Putamen (tissue), 1 donor: ENCODE measurements at regions not wholly inside any gene's neighbourhood (a gene's known extent, or its start where the extent isn't known, plus 50 kb on each side); places are given as distances from the start of the nearest gene placed in this dataset.
A peak's percentile ranks its signal among the peaks of the same experiment; 100 is the strongest.

ENCODE experiments used
- DNase-seq: peaks from one replicate; pipeline ENCODE4 v3.0.0-alpha.2; 2016; ENCODE audit warnings: low spot score

DNA sequence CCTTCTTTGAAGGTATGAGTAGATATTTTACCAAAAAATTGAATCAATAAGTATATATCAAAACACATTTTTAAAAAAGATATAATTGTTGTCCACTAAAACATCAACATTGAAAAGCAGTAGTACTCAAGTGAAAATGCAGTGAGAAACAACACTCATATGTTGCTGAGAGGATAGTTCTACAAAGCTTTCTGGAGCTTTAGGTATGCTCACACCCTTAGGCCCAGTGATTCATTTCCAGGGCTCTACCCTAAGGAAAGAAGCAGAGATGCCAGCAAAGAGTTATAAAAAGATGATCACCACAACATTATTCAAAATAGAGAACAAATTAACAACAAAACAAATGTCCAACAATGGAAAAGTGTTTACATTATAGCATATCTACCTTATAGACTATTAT lies 197.3 kb upstream of the CCDC150 start:
- no peak for DNase-seq

DNA sequence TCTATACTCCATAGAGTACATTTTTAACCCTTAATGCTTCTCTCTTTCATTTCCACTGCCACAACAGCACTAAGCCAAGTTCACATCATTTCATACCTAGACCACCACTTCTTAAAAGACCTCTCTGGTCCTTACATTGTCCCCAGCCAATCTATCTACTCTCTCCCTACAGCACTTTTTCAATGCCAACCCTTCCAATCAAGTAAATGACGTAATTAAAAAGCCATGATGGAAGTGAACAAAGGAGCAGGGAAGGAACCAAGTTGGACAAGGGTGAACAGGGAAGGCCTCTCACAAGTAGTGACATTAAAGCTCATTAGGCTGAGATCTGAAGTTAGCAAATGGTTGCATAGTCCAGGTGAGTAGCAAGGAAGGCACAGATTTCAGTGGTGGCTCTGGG lies 195.1 kb upstream of the CCDC150 start:
- no peak for DNase-seq

DNA sequence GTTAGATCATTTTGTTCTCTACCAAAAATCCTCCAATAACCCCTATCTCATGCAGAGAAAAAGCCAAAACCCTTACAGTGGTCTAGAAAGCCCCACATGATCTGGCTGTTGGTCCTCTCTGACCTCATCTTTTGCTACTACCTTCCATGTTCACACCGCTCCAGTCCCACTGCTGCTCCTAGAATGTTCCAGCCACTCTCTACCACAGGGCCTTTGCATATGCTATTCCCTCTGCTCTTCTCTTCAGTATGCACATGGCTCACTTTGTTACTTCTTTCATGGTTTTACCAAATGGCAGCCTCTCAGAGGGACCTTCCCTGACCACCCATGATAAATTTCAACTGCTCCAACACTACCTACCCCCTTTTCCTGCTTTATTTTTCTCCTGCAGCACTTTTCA lies 193.5 kb upstream of the CCDC150 start:
- DNase-seq, result no peak

DNA sequence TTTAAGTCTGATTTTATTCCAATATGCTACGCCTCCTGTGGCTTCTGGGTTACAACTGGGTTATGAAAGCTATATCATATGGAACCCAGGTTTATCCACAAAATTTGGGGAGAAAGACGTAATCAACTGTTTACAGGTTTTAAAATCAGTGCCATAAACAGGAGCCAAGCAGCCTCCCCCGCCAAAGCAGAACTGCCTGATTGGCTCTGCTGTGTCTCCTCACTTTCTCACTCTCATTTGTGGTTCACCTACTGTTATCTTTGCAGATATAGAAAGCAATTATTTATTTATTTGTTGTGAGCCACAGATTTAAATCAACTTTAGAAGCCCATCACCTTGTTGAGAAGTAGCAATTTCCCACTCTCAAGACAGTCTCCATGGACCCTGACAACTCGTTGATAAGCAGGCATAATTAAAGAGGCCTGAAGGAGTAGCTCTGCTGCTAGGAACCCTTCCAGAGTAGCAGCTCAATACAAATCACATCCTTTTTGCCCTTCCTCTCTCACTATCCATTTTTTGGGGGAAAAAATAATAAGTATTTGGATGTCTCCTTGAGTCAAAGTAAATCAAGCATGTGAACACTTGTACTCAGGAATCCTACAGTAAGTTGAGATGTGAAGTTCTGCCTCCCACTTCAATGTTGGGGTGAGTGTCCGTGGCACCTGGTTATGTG lies 191.0 kb upstream of the CCDC150 start:
- no peak for DNase-seq

DNA sequence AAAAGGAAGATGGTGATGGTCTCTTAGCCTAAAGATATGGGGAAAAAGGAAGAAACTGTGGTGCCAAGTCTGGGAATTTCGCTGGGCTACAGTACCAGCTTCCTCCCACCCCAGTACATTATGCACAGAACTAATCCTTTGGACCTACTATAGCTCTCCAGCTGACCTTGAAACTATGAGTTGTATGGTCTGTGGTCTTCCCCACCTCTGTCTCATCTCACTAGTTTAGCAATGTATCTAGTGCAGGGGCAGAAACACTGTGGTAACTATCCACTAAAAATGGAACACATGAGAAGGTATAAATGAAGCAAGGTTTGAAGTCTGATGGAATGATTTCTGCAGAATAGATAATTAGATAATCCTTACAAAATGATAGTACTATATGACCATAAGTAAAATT lies 190.4 kb upstream of the CCDC150 start:
- DNase-seq, result no peak

DNA sequence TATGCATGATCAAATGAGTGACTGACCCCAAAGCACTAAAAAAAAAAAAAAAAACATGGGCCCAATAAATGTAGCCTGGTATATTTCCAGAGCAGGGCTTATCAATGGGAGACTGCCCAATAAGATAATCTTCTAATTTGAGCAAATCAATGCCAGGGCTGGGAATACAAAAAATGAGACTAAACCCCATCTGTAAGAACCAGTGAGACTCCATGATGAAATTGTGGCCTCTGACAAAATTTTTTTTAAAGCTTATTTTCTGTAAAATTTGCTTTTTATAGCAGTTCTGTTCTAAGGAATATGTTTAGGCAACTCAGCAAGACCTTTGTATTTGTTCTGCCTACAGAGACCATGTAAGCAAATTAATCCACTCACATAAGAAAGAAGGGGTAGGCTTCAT lies 186.8 kb upstream of the CCDC150 start:
- DNase-seq, result no peak

DNA sequence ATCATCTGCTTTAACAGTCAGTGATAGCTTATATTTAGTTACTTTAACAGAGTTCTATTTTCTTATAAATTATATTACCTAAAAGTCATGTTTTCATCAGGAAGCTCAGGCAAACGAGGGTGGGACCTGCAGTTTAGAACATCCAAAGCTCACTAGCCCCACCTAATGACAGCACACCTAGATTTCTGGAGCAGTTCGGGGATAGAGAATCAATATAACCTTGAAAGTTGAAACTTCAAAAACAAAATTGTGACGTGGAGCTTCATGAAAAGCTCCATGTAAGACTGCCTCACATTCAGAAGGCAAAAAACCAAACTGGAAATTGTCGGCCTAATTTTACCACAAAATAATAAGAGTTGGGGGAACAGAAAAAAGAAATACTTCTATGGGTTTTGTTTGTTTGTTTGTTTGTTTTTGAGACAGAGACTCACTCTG lies 185.9 kb upstream of the CCDC150 start:
- no peak for DNase-seq

DNA sequence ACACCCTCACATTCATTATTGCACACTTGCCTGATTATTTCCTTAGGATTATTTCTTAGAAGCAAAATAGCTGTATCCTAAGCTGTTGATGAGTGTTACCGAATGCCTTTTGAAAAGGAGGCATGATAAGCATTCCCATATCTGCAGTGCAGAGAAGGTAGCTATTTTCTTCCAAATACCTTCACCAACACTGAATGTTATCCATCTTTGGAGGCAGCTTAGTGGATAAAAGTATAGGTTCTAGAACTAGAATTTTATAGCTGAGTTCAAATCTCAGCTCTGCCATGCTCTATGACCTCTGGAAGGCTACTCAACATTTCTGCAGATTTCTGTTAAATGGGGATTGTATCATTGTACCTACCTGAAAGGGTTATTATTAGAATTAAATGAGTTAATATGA lies 185.0 kb upstream of the CCDC150 start:
- DNase-seq, result no peak

DNA sequence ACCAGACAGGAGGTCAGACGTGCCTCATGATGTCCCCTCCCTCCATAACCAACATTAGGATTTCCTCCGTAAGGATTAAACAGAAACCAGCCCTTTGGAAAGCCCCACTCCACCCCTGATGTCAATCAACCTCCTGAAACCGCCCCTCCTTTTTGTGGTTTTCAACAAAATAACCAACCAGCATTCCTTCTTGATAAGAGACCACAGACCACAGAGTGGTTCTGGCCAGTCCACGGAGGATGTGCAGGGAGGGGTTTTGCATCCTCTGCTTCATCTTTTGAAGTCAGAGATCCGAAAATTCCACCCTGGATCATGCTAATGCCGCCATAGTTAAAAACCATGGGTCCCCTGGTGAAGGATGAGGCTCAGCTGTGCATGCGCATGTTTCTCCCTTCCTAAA lies 180.0 kb upstream of the CCDC150 start:
- DNase-seq, result no peak

DNA sequence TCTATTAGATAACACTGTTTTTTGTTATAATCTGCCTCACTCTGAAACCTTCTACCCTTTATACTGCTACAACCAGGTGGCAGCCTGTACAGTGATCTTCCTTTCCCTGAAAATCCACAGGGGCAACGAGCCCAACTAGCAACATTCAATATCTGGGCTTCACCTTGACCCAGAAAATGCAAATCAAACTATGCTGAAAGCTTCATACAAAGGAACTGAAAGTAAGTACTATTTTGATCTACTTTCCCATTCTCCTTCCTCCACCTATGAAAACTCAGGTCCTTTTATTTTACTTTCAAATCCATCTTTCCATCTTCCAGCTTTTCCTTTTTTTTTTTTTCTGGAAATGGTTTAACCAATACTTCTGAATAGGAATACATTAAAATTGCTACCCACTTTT lies 175.8 kb upstream of the CCDC150 start:
- no peak for DNase-seq

DNA sequence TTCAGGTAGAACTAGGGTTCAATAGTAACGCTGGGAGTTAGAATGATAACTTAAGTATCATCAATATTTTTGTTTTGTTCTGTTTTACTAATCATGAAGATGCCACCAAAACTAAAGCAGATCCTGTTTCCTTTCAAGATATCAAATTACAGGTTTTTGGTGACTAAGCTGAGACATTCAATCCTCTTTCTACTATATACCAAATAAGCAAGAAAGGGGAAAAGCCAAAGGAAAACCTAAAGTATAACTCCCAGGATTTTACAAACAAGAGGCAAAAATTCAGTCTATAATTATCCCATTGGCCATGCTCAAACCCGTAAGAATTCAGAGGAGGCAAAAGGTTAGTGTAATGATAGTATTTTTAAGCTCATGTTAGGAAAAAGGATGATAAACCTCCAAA lies 175.2 kb upstream of the CCDC150 start:
- DNase-seq, result no peak

DNA sequence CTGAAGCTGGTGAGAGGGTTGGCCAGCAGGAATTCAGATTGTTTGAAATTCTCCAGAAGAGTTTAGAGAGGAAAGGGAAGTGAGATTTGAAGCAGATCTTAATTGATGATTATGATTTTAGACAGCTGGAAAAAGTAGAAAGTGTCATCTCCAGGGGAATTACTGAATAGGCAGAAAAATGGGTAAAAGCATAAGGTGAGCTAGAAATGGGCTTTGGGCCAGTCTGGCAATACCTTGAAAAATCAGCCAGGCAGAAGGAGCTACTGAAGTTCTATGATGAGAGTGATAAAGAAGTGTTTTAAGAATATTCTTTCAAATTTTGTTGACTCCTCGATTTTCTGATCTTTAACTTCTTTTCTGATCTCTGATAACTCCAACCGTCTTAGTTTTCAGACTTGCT lies 172.9 kb upstream of the CCDC150 start:
- DNase-seq, result no peak

DNA sequence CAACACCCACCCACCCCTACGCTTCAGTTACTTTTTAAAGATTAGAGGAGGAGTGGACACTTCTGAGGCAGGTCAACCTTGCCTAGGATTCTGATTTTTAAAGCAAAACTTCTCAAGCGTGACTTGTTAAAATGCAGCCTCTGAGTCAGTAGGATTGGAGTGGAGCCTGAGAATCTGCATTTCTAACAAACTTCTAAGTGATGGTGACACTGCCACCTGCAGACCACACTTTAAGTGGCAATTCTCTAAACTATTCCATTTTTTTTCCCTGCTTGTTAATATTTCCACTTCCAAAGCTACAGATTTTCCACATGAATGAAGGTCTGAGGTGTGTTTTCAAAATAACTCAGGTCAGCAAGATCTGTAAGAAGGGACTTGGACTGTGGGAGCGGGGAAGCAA lies 171.1 kb upstream of the CCDC150 start:
- DNase-seq, result no peak

DNA sequence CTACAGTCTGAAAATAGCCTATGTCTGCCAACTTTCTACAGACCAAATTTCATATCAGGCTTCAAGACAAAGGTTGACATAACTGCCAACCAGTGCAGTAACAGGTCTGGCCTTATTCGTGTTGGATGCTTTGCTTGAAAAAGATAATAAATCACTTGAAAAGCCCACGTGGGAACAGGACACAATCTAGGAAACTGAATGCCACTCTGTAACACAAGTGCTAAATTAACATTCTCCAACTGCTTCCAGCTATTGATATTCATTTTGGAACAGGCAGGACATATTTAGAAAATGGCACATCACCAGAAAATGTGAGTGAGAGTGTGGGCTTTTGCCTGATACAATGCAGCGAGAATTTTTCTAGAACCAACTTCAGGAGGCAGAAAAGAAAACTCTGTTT lies 165.9 kb upstream of the CCDC150 start:
- DNase-seq, result no peak

DNA sequence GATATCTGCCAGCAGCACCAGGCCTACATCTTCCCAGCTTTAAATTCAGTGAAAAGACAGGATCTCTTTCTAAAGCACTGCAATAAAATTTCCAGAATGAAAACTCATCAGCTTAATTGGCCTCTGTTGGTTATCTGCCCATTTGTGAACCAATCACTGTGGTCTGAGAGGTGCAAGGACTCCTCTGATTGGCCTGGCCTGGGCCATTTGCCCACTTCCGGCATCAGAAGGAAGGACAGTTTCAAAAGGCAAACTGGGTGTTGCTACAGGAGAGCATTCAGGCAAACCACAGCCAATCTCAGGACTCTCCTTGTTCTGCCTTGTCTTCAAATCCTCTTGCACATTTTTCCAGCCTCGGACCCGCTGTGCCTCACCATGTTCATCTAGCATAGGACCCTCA lies 163.9 kb upstream of the CCDC150 start:
- DNase-seq, result no peak

DNA sequence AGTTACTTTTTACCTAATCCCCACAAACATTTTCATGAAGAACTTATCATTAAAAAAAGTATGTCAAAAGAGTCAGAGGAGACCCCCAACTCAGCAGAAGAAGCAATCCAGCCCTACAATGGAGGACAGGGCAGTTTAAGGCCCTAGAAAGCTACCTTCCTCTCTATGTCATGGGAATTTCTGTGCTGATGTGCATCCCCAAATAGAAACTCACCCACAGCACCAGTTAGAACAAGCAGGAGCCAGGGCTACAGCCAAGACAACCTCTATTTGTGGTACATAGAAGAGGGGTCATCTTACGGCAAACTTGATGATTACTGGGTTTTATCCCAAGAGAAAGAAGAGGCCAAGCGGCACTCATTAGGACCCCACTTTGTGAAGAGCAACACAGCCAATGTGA lies 160.9 kb upstream of the CCDC150 start:
- no peak for DNase-seq

DNA sequence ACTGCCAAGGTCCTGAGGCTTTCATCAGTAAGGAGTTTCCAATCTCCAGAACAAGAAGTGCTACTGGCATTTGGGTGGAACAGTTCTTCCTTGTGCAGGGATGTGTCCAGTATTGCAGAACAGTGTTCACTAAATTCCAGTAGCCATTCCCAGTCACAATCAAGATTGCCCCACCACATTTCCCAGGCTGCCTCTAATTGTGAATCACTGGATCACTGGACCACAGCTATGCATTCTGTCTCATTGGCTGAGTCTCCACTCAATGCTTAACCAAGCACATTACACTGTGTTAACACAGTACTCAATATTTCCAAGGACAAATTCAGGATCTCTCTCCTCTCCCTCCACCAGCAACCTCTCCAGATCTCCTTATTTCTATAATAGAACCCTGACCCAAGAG lies 160.2 kb upstream of the CCDC150 start:
- no peak for DNase-seq

DNA sequence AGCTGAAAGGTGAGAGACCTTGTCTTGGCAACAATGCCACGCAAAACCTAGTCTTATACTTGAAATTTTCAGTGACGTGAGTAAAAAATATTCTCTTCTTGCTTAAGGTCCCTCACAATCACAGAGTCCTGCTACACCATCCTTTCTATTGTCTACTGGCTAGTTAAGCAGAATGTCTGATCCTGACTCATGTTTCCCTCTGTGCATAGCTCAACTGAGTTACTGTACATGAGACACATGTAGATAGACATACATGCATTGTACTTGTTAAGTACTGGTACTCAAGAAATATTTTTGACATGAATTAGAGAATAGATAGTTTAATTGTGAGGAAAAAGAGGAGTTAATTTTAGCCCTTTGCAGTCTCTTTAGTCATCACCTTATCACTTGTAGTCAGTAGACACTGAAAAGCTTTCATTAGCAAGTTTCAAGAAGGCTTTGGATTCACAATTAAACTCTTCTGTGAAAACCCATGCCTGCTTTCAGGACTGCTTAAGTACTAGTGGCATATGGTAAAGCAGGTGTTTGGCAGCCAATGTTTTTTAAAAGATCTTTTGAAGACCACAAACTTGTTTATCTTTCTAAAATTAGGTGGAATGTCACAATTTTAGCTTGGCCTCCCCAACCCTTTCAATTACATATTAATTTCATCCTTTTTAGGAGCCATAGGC lies 158.7 kb upstream of the CCDC150 start:
- DNase-seq, result no peak

DNA sequence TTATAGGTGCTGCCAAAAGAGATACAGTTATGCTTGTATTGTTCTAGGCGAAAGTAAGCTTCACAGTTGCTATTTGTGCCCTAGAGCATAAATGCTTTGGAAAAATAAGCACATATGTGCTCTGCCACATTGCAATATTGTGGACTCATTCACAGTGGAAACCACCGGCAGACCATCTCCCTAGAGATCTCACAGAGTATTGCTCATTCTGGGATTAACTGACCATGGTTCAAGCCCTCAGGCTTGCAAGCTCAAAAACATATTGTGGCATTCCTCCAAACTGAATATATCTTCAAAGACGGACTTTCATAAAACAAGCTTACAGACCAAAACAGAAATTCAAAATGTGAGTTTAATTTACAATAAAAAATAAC lies 158.2 kb upstream of the CCDC150 start:
- no peak for DNase-seq

DNA sequence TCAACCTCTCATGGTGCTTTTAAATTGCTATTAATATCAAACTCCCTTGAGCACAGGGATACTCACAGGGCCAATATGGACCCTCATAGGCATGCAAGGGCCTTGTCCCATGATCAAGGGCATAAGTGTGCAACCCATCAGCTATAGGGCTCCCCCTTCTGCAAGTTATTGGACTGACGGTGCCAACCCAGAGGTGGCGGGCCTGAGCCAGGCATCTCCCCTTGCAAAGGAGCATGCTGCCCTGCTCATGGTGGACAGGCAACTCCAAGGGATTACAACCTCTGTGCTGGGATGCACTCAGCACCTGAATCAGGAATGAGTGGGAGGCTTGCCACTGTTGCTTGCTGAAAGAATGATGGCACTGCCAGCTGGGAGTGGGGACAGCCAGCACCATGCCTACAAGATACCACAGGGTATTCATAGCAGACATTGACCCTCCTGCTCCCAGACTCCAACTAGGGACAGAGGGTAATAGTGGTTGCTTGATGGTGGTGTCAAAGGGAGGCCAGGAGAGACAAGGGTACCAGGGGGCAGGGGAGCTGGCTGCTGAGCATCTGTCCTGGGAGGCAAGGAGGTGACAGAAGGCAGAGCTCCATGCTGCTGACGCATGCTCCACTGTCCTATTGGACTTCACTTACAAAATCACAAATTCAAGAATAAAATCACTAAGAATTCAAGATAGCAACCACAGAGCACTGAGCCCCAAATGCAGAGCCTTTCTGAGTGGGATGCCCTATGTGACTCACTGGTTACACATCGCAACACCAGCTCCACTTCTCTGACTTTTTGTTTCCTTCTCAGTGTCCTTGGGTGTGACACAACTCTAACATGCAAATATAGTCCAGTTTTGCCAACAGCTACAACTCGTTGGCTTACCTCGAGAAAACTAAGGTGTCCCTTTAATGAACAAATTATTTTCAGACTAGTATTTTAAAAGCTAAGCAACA lies 157.1 kb upstream of the CCDC150 start:
- DNase-seq, result no peak

DNA sequence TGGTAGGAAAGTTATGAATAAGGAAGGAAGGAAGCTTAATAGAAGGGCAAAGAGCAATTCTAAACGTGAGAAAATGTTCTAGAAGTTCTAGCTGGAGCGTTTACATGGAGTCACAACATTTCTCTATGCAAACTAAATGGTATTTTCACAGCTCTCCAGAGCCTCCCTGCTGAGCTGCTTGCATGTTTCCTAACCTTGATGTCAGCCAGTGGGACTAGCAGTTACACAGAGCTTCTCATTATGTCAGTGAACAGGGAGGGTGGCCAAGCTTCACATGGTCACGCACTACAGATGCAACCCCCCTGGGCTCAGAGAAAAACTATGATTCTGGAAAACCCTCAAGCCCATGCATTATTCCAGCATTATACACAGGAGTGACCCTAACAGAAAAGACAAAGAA lies 153.4 kb upstream of the CCDC150 start:
- DNase-seq, result peak; percentile 41

DNA sequence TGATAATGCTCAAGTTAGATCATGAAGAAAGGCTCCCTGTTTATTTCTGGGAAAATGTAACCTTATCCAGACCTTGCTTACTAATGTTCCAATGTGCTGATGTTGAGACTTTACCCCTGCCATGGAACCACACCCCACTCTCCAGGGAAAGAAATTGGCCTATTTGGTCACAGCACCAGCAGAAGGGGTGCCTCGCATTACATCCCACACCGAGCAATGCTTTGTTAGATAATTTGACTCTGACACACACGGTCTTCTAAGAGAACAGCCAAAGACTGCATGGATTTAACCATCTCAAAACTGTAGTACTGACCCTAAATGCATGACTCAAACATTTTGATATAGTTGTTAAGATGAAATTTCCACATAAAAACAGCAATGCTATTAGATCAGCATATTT lies 152.1 kb upstream of the CCDC150 start:
- no peak for DNase-seq

DNA sequence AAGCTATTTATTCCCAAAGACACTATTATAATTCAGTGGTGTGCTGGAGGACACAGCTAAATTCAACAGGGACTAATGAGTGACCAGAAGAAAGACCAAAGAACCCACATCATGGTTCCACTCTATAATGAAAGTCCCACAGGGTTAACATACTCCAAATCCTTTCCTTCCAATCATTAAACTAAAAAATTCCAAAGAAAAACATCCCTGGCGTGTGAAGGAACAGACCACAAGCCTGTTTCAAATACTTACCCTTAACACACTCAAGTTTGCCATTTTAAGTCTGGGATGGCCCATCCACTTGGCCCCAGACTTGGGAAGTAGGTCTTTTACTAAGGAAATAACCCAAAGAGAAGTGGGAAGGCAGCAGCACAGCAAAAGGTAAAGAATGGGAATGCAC lies 150.1 kb upstream of the CCDC150 start:
- DNase-seq, result no peak
